ENCODE measurements at regions not wholly inside any gene's neighbourhood (a gene's known extent, or its start where the extent isn't known, plus 50 kb on each side); places are given as distances from the start of the nearest gene placed in this dataset.
A peak's percentile ranks its signal among the peaks of the same experiment; 100 is the strongest.

- no peak for DNase-seq (ENCODE audit: low read depth in 2 of 2)
These were observed 795.2 kb downstream of the SLC4A3 start for GRCh38 chr2:220422676-220423075.

GRCh38 chr2:220424561-220424960, 797.1 kb downstream of the SLC4A3 start:
- DNase-seq (ENCODE audit: low read depth in 2 of 2), result no peak

GRCh38 chr2:220432645-220433044, 805.2 kb downstream of the SLC4A3 start:
- no peak for DNase-seq (ENCODE audit: low read depth in 2 of 2)

GRCh38 chr2:220433131-220433530, 805.7 kb downstream of the SLC4A3 start:
- no peak for DNase-seq (ENCODE audit: low read depth in 2 of 2)

- DNase-seq (ENCODE audit: low read depth in 2 of 2), result peak in 1 of 2 experiments; percentile 9
These were observed 807.0 kb downstream of the SLC4A3 start for GRCh38 chr2:220434385-220434784.

GRCh38 chr2:220437938-220438337, 810.5 kb downstream of the SLC4A3 start:
- no peak for DNase-seq (ENCODE audit: low read depth in 2 of 2)

GRCh38 chr2:220440731-220441130, 813.3 kb downstream of the SLC4A3 start:
- DNase-seq (ENCODE audit: low read depth in 2 of 2), result no peak

GRCh38 chr2:220441404-220441803, 814.0 kb downstream of the SLC4A3 start:
- DNase-seq (ENCODE audit: low read depth in 2 of 2), result no peak

GRCh38 chr2:220442012-220442411, 814.6 kb downstream of the SLC4A3 start:
- DNase-seq (ENCODE audit: low read depth in 2 of 2), result no peak

GRCh38 chr2:220445429-220446105, 818.1 kb downstream of the SLC4A3 start:
- no peak for DNase-seq (ENCODE audit: low read depth in 2 of 2)

GRCh38 chr2:220446106-220446712, 818.8 kb downstream of the SLC4A3 start:
- DNase-seq (ENCODE audit: low read depth in 2 of 2), result no peak

GRCh38 chr2:220450846-220451245, 823.4 kb downstream of the SLC4A3 start:
- no peak for DNase-seq (ENCODE audit: low read depth in 2 of 2)

- no peak for DNase-seq (ENCODE audit: low read depth in 2 of 2)
These were observed 824.0 kb downstream of the SLC4A3 start for GRCh38 chr2:220451438-220451837.

GRCh38 chr2:220452561-220452960, 825.1 kb downstream of the SLC4A3 start:
- no peak for DNase-seq (ENCODE audit: low read depth in 2 of 2)

- DNase-seq (ENCODE audit: low read depth in 2 of 2), result no peak
These were observed 828.0 kb downstream of the SLC4A3 start for GRCh38 chr2:220455351-220455990.

GRCh38 chr2:220458051-220458450, 830.6 kb downstream of the SLC4A3 start:
- DNase-seq (ENCODE audit: low read depth in 2 of 2), result no peak

GRCh38 chr2:220460257-220460985, 833.0 kb downstream of the SLC4A3 start:
- no peak for DNase-seq (ENCODE audit: low read depth in 2 of 2)

- no peak for DNase-seq (ENCODE audit: low read depth in 2 of 2)
These were observed 836.4 kb downstream of the SLC4A3 start for GRCh38 chr2:220463876-220464275.

GRCh38 chr2:220465700-220466099, 838.3 kb downstream of the SLC4A3 start:
- no peak for DNase-seq (ENCODE audit: low read depth in 2 of 2)

- DNase-seq (ENCODE audit: low read depth in 2 of 2), result no peak
These were observed 838.8 kb downstream of the SLC4A3 start for GRCh38 chr2:220466251-220466691.

- no peak for DNase-seq (ENCODE audit: low read depth in 2 of 2)
These were observed 841.8 kb downstream of the SLC4A3 start for GRCh38 chr2:220469201-220469600.

- DNase-seq (ENCODE audit: low read depth in 2 of 2), result no peak
These were observed 846.2 kb downstream of the SLC4A3 start for GRCh38 chr2:220473611-220474010.

All from fibroblast of skin of left quadriceps (primary cell).